SW480 (cell line): ENCODE measurements at regions not wholly inside any gene's neighbourhood (a gene's known extent, or its start where the extent isn't known, plus 50 kb on each side); places are given as distances from the start of the nearest gene placed in this dataset.
"Not testable (repeated sequence)": the region's sequence is repeated elsewhere in the genome, so short reads cannot be mapped to it uniquely, and the experiment has no call there.

ENCODE experiments used
- DNase-seq: peaks from one replicate; pipeline ENCODE4 v3.0.0-alpha.2; 2016; ENCODE audit warnings: low spot score

DNA sequence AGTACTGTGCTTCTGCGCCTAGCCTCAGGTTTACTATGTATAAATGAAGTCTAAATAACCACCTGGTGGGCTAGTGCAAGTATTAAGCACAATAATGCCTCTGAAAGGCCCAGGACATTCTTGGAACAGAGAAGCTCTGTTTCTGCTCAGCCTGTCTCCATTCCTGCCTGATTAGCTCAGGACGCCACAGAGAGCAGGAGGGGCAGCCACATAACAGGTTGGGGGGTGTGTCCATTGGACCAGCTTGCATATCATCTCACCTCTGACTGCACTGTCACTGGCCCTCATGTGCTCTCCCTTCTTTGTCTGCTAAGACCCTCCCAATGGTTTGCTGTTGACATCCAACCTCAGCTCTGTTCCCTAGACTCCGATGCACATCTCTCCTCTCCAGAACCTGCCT is 52.8 kb upstream of the IKZF1 start:
- no peak for DNase-seq

DNA sequence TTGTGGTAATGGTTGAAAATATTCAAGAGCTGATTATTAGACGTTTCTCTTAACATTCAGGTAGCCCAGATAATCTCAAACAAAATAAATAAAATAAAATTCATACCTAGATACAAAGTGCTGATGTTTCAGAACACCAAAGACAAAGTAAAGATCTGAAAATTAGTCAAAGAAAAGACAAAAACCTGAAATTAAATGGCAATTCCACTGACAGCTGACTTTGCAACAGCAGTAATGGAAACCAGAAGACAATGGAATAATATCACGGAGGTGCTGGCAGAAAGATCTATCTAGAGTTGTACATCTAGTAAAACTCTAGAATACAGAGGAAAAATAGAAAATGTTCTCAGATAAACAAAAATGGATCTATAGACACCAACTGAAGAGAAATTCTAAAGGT is 58.0 kb upstream of the IKZF1 start:
- DNase-seq, result no peak

DNA sequence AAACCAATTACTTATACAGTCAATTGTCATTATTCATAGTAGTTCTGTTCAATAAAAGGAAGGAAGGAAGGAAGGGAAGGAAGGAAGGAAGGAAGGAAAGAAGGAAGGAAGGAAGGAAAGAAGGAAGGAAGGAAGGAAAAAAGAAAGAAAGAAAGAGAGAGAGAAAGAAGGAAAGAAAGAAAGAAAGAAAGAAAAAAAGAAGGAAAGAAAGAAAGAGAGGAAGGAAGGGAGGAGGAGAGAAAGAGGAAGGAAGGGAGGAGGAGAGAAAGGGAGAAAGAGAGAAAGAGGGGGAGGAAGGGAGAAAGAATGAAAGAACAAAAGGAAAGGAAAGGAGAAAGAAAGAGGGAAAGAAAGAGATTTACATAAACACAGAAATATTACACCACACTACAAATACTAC is 62.4 kb upstream of the IKZF1 start:
- DNase-seq, result not testable (repeated sequence)

DNA sequence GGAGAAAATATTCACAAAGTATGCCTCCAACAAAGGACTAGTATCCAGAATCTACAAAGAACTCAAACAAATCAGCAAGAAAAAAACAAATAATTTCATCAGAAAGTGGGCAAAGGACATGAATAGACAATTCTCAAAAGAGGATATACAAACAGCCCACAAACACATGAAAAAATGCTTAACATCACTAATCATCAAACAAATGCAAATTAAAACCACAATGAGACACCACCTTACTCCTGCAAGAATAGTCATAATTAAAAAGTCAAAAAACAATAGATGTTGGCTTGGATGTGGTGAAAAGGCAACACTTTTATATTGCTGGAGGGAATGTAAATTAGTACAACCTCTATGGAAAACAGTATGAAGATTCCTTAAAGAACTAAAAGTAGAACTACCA is 63.8 kb upstream of the IKZF1 start:
- DNase-seq, result not testable (repeated sequence)

DNA sequence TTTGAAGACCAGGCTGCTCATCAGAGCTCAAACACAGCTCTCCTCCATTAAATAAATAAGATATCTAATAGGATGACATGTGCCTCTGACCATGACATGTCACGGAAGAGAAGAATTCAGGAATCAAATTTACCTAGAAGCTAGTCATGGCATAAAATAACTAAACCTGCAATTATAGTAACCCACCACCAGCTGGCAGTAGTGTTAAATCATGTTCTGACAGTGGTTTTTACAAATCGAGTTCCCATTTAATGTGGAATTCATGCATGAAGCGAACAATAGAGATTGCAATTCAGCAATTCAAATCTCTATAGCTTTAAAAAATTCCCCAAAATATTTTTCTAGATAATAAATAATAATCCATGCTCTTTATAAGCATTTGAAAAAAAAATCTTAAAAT is 74.6 kb upstream of the IKZF1 start:
- no peak for DNase-seq

DNA sequence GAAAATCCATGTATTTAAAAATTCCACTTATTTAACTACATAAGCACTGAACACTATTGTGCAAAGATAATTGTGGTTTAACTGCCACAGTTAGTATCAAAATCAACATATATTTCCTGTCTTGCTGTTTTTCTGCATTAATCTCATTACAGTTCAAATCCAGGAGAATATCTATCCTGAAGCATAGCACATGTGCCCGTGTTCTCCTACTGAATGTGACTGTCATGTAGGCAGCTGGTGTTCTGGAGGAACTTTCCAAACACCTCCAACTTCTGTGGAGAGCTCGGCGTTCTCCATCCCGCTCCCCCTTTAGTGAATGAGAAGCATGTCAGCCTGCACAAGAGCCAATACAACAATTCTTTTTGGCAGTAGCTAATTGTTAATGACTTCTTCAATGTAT is 76.4 kb upstream of the IKZF1 start:
- no peak for DNase-seq

DNA sequence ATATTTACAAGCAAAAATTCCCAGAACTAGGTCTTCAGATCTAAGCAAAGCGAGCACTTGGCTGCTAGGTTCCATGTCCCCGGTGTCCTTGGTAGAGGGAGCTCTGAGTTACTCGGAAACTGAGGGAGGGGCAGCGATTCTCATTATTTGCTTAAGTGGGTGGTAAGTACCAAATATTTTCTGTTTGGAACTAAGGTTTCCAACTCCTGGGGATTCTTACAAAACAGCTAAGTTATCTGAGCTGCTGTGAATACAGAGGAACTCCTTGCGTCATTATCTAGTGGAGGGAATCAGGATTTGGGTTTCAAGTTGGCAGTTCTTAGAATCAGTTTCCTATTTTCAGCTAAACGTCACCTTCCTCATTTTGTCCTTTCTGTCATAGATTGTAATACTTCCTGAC is 76.8 kb upstream of the IKZF1 start:
- DNase-seq, result no peak

DNA sequence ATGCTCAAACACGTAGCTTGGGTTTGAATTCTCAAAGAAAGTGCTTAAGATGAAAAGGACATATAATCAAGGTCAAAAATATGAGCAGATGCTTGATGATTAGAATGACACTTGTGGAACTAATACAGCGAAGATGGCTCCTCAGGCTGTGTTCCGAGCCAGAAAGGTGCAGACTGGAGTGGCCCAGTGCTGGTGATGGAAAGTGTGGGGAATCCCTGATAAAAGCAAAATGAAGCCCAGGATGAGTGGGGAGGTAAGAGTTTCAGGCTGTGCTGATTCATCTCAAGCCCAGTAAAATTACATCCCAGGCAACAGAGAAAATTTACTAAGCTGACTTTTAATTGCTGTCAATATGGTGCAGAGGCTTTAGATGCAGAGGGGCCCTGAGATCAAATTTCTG is 77.8 kb upstream of the IKZF1 start:
- DNase-seq, result no peak

DNA sequence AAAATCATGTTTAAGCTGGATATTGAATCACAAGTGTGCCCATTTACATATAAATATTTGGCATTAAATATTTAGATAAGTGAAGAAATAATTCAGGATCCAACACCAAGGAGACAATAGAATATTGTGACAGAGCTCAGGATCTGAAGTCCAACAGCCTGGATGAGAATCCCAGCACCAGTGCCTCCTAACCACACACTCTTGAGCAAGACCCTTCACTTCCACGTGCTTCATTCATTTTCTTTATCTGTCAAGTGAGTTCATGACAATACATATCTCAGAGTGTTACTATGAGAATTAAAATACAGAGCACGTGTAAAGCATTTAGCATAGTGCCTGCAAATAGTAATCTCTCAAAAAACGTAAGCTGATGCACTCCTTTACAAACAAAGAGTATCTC is 78.4 kb upstream of the IKZF1 start:
- no peak for DNase-seq

DNA sequence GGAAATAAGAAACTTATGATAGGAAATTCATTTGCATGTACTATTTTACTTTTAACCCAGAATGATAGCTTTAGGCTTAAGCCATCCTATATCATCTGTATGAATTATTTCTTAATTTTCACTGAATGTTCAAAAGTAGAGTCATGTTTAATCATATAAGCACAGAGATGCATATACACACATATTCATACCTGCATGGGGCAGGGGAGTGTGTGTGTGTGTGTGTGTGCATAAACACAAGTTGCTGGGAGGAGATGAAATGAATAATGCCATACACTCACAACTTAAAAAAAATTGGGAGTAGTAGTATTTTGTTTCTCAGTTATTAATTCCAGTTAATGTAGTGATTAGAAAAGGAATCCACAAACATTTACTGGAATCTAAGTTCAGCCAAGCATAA is 83.1 kb upstream of the IKZF1 start:
- no peak for DNase-seq

DNA sequence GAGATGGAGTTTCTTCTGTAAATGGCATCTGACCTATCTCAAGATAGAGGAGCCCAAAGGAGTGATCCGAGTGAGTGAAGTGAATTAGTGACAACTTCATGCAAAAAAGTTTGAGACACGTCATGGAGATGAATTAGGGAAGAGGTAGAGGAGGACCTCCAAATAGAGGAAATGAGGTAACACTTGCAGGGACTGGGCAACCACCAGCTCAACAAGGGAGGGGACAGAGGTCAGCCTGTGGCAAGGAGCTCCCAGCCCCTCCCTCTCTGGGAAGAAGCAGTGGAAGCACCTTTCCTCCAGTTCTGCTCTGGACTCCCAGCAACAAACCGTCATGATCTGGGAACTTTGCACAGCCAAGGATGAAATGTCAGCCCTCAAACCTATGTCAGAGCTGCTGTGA is 83.5 kb upstream of the IKZF1 start:
- DNase-seq, result no peak

DNA sequence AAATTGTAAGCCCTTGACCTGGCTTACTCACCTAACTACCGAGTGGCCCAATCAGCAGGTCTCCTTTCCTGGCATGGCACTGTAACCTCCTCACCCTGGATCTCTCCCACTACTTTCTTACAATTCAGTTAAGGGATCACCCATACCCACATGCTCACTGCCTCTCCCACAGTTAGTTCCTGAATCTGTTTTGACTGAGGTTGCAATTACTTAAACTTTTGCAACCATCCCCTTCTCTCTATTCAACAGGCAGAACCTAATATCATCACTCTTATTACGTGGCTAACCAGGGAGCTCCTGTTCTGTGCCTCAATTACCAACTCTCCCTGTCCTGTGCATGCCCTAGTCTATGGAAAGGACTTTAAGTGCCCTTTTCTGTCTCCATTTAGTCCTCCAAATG is 84.2 kb upstream of the IKZF1 start:
- DNase-seq, result no peak

DNA sequence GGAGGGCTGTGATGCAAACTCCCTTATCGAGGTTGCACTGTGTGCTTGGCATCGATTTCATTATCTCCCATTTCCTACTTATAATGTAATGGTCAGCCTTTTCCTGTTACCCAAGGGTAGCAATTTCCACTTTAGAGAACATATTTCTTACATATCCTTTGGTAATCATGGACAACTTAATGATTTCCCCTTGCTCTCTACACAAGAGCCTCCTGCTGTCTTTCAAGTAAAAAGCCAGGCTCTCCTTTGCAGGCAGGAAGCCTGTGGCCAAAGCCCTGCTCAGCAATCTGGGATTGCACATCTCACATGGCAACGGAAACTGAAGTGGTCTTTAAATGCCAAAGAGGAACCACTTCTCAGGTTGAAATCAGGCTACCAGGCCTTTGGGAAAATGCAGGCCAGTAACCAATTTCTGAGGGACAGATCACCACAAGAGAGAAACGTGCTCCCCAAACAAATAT is 86.7 kb upstream of the IKZF1 start:
- DNase-seq, result no peak

DNA sequence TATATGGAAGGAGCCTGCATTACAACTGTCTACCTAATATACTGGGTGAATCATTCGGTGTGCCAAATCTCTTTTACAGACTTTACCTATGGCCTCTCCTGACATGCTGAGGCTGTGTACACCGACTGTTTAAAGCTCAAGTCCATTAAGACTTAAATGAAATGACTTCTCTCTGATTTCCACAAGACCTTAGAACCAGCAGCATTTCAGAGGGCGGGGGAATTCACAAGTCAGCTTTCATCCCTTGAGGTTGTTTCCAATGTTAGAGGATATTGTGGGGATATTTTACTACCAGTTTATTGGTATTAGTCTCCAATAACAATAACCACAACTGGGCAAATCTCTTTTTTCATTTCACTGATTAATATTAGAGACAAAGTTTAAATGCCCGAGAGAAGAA is 87.1 kb upstream of the IKZF1 start:
- DNase-seq, result no peak

DNA sequence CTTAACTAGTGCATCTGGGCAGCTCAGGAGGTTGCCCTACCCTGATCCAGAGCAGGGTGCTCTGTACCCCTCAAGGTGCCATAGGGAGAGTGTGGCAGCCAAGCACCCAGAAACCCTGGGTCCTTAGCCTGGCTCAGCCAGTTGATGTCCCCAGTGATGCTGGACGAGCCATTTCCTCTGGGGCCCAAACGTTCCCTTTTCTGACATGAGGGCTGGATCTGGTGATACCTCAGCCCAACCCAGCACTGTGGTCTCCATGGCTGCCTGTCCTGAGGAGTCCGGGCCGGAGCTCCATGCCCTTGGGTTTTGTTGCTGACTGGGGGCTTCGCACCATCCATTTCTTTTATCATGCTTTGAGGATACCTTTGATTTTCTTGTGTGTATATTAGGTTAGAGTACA is 87.9 kb upstream of the IKZF1 start:
- DNase-seq, result no peak

DNA sequence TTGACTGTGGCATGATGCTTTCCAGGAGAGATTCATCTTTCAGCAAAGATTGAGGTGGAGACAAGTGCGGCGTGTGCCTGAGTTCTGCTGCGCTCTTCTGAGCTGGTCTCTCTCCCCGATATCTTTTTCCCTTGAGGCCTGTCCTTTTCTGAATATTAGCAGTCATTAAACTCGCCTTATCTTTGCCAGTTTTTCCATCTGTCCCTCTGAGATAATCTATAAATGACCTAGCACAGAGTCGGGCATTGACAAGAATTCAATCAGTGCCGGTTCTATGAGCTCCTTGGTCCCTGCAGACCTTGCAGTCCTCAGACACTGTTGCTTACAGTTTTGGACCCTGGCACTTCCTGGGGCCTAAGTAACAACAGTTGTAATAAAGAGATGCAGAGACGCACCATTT is 89.7 kb upstream of the IKZF1 start:
- DNase-seq, result no peak

DNA sequence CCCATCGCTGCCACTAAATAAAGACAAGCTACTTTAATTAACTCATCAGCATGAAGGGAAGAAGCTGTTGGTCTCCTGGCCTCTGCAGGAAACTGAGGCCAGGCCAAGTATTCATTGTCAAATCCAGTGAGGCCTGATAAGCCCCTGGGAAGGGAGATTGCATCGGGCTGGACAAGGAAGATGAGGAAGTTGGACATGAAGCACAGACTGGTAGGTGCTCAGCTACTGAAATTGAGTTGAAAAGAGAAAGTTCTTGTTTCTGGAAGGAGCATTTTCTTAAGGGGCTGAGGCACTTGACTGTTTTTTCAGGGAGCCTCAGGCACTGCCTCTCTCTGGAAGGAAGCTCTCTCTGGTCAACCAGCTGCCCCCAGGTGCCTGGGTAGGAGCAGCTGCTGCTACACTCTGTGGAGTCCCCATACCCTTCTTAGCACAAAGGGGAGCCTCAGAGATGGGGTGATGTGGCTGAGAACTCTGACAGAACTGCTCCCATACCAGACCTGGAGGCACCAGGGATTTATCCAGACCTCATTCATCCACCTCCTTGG is 90.3 kb upstream of the IKZF1 start:
- DNase-seq, result no peak

DNA sequence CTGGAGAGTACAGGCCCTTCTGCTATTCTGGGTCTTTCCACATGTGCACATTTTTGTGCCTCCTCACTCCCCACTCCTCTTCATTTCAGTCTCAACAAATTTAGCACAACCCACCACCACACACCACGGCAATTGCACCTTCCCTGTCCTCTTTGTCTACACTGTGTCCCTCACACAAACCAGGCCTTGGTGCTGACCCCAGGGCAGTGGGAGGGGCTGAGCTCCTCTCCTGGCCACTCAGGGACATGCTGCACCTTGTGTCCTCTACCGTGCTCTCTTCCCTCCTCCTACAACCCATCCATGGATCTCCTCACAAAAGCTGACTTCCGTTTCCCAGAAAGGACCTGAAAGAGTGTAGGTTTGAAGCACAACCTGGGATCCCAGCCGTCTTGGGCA is 90.9 kb upstream of the IKZF1 start:
- DNase-seq, result no peak

DNA sequence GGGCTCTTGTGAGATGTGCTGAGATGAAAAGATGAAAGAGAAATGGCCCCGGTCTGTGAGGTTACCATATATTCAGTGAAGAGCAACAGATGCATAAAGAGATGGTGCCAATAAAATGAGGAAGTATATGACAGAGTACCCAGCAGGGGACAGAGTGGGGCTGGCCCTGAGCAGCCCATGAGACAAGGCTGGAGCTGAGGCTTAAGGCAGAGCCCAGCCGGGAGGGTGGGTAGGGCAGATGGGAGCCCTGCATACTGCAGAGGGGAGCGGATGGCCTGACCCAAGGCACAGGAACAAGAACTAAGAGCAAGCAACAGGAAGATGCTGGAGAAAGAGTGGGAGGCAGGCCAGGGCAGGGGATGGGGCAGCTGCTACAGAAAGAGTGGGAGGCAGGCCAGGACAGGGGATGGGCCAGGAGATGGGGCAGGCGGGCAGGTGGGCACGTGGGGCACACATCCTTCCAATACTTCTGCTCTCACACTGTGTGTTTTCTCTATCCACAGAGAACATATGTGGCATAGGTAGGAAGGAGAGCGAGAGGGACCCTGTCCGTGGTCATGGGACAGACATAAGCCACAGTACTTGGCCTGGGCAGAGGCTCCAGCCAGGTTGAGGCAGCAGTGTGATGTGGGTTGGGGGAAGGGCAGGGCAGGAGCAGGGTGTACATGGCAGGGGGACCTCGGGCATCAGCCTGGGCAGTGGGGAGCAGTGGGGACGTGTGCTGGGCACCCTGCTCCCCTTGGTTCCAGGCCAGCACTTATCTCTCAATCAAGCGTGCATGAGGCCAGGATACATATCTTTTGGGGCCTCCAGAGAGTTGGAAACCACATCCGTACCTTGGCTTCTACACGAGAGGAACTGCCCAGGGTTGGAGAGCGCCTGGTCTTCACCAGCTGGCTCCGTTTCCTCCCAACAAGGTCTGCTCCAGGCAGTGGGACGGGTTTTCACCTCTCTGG is 91.6 kb upstream of the IKZF1 start:
- DNase-seq, result no peak

DNA sequence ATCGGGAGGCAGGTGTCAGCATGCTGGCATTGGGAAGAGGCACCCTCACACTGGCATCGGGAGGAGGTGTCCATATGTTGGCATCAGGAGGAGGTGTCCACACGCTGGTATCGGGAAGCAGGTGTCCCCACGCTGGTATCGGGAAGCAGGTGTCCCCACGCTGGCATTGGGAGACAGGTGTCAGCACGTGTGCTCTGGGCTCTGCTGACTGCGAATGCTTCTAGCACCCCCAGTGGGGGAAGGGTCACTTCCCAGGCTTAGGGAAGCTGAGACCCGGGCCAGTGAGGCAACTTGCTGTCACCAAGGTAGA is 92.5 kb upstream of the IKZF1 start:
- no peak for DNase-seq

DNA sequence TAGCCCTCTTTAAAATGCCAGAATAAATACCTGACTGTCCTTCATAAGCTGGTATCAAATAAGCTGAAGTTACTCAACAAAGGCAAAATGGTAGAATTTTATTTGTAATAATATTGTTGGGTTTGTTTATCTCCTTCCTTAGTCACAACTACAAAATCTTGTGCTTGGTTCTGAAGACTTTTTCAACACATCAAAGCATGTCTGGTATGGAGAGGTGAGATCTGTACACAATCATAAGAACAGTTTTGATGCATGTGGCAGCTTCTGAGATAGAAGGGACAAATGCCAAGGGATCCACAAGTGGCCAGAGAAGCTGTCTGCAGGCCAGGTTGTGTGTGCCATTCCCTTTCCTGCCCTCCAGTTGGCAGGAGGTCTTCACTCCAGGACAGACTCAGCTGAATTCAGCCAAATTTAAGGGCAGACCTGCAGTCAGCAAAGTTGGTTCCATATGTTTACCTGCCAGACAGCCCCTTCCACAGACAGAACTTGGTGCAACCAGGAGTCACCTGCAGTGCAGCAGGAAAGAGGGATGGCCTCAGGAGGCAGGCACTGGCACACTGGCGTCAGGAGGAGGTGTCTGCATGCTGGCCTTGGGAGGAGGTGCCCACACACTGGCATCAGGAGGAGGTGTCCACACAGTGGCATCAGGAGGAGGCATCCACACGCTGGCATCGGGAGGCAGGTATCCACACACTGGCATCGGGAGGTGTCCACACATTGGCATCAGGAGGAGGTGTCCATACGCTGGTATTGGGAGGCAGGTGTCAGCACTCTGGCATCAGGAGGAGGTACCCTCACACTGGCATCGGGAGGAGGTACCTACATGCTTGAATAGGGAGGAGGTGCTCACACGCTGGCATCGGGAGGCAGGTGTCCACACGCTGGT is 93.1 kb upstream of the IKZF1 start:
- DNase-seq, result no peak

DNA sequence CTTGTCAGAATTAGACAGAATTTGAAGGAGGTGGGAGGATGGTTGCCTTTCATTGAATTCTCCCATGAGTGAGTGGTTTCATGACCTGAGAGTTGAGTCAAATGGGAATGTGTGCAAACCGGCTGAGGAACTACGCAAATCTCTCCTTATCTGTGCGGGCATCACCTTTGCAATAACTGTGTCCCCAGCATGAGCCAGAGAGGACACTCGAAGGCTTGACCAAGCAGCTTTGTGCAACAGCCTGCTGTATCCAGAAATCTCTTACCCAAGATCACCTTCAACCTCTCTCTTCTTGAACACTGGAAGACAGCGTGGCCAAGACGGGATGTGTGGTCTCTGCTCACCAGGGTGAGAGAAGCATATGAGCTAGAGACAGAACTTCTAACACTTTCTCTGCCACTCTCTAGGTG is 93.8 kb upstream of the IKZF1 start:
- DNase-seq, result no peak
